Stimulated activated CD8-positive, alpha-beta memory T cell treated with anti-CD3 and anti-CD28 coated beads, Interleukin-12 subunit alpha, Interleukin-12 subunit beta, amount 100 ng/mL, for 24 hours (primary cell): ENCODE measurements at regions not wholly inside any gene's neighbourhood (a gene's known extent, or its start where the extent isn't known, plus 50 kb on each side); places are given as distances from the start of the nearest gene placed in this dataset.

Experiments used
- DNase-seq: peaks from one replicate; pipeline ENCODE4 v3.0.0-alpha.2; 2020; ENCODE audit errors: extremely low read depth

- no peak for DNase-seq
These were observed 62.0 kb upstream of the SMLR1 start for GRCh38 chr6:130765181-130765727.

DNA sequence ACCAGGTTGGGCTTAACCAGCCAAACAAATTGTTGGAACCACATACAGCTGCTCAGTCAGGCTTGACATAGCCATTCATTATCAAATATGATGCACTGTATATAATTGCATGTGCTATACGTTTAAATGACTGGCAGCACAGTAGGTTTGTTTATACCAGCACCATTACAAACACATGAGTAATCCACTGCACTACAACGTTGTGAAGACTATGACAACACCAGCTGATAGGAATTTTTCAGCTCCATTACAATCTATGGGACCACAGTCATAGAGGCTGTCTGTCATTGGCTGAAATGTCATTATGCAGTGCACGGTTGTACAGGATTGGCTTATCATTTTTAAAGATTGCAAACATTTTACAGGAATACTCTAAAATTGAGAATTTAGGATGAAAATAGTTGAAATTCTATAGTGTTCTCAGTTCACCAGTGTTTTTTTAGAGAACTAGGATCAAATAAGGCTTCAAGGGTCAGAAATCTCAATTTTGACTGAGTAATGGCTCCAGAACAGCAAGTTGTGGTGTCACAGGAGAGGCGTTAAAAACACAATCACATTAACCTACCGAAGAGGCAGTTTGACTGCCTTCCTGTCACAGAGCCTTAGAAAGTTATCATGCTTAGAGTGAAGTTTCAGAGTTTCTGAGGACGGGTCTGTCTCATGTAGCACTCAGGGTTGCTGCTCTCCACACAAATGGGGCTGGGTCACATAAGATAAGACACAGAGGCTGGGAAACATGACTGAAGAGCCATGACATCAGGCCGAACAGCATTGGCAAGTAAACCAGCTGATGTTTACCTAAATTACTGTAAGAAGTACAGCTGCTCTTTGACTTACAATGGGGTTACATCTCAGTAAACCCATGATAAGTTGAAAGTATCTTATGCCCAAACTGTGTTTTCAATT, 60.7 kb upstream of the SMLR1 start:
- no peak for DNase-seq

GRCh38 chr6:130769861-130770260, 57.3 kb upstream of the SMLR1 start:
- no peak for DNase-seq

DNA sequence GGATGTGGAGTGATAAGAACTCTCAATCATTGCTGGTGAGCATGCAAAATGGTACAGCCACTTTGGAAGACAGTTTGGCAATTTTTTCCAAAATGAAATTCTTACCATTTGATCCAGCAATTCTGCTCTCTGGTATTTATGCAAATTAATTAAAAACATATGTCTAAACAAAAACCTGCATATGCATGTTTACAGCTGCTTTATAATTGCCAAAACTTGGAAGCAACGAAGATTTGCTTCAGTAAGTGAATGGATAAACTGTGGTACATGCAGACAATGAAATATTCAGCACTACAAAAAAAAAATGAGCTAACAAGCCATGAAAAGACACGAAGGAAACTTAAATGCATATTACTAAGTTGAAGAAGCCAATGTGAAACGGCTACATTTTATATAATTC, 55.5 kb upstream of the SMLR1 start:
- no peak for DNase-seq

GRCh38 chr6:130773860-130774259, 53.3 kb upstream of the SMLR1 start:
- no peak for DNase-seq

GRCh38 chr6:130775411-130776012, 51.7 kb upstream of the SMLR1 start:
- DNase-seq, result no peak

- no peak for DNase-seq
These were observed 50.8 kb upstream of the SMLR1 start for GRCh38 chr6:130776287-130776925.
